ENCODE measurements at regions not wholly inside any gene's neighbourhood (a gene's known extent, or its start where the extent isn't known, plus 50 kb on each side); places are given as distances from the start of the nearest gene placed in this dataset.

GRCh38 chr13:90918536-90918935 is 429.0 kb upstream of the MIR17HG start:
- TF ChIP-seq CBFB (CRISPR knock-in tag; IDR thresholded peaks at IDR 0.05; ENCODE audit: low read depth) (no peak), ZBTB21 (CRISPR knock-in tag; IDR thresholded peaks at IDR 0.05; ENCODE audit: borderline replicate concordance) (no peak), USF2 (CRISPR knock-in tag; IDR thresholded peaks at IDR 0.05) (no peak)
- TF ChIP-seq, protein P1, sequence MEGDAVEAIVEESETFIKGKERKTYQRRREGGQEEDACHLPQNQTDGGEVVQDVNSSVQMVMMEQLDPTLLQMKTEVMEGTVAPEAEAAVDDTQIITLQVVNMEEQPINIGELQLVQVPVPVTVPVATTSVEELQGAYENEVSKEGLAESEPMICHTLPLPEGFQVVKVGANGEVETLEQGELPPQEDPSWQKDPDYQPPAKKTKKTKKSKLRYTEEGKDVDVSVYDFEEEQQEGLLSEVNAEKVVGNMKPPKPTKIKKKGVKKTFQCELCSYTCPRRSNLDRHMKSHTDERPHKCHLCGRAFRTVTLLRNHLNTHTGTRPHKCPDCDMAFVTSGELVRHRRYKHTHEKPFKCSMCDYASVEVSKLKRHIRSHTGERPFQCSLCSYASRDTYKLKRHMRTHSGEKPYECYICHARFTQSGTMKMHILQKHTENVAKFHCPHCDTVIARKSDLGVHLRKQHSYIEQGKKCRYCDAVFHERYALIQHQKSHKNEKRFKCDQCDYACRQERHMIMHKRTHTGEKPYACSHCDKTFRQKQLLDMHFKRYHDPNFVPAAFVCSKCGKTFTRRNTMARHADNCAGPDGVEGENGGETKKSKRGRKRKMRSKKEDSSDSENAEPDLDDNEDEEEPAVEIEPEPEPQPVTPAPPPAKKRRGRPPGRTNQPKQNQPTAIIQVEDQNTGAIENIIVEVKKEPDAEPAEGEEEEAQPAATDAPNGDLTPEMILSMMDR (IDR thresholded peaks at IDR 0.05) = no peak
